NCI-H2196 (cell line): ENCODE measurements at regions not wholly inside any gene's neighbourhood (a gene's known extent, or its start where the extent isn't known, plus 50 kb on each side); places are given as distances from the start of the nearest gene placed in this dataset.
"Not testable (repeated sequence)": the region's sequence is repeated elsewhere in the genome, so short reads cannot be mapped to it uniquely, and the experiment has no call there.

Source experiments
- DNase-seq: peaks from one replicate; lab custom pipeline; 2025; ENCODE audit not compliant: unreplicated experiment; lab: John Stamatoyannopoulos, UW

DNA sequence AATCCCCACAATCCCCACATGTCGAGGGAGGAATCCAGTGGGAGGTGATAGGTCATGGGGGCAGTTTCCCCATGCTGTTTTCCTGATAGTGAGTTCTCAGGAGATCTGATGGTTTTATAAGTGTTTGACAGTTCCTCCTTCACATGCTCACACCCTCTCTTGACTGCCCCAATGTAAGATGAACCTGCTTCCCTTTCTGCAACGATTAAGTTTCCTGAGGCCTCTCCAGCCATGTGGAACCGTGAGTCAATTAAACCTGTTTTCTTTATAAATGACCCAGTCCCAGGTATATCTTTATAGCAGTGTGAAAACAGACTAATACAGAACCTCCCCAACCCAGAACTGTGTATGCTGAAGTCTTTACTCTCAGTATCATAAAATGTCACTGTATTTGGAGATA, 289.5 kb upstream of the MMADHC start:
- no peak for DNase-seq

DNA sequence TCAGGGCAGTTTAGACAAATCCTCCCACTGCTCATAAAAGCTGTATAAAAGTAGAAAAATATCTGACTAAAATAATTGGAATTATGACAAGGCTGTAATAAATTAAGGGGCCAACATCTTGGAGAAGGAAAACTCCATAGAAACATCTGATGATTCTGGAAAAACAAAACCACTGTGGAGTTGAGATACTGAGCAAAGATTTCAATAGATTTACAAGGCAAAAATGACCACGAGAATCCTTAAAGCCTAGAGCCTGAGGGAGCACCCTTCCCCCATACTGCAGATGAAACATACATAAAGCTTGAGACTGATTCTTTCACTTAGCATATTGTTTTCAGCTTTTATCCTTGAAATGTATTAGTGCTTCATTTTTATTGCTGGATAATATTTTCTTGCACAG, 286.4 kb upstream of the MMADHC start:
- no peak for DNase-seq

GRCh38 chr2:149872638-149873150, 285.1 kb upstream of the MMADHC start:
- no peak for DNase-seq

- DNase-seq, result no peak
Observed at GRCh38 chr2:149872041-149872440, 284.5 kb upstream of the MMADHC start.

DNA sequence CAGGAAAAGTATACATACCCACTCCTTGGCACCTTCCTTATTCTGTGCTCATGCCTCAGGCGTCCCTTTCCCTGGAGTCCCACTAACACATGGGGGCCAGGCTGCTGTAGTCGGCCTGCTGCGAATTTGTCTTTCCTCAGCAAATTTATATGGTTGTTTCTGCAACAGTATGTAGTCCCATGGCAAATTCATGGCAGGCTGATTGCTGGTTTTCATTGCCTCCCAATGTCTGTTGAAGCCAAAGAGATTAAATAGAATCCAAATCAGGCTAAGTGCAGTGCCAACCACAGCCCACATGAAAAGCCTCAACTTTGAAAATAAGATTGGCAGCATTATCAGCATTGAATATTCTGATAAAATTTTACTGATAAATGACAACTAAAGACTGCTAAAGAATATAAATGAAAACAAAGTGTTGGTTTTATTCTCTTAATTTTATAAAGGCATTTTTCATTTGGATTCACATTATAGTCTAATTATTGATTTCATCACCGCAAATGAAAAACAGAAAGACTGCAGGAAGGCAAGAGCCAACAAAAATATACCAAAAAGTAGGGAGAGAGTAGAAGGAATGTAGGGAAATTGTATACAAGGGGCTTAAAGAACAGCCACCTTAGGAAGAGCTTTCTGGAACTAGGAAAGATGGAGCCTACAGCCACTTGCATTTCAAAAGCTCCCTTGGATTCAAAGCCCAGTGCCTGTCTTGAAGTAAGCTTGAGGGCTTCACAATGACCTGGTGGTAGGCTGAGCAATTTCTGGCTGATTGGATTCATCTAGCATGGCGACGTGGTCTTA, 283.7 kb upstream of the MMADHC start:
- no peak for DNase-seq

DNA sequence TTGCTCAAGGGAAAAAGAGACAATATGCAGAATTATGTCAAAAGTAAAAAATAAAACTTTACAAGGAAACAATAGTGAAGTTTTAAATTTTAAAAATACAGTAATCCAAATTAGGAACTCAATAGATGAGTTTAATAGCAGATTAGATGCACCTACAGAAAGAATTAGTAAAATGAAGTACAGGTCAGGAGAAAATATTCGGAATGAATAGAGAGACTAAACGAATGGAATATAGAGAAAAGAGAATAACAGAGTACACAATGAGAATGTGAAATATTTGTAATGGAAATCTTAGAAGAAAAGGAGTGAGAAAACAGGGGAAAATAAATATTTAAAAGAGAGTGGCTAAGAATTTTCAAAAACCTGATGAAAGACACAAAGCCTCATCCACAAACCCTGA, 275.7 kb upstream of the MMADHC start:
- DNase-seq, result no peak

DNA sequence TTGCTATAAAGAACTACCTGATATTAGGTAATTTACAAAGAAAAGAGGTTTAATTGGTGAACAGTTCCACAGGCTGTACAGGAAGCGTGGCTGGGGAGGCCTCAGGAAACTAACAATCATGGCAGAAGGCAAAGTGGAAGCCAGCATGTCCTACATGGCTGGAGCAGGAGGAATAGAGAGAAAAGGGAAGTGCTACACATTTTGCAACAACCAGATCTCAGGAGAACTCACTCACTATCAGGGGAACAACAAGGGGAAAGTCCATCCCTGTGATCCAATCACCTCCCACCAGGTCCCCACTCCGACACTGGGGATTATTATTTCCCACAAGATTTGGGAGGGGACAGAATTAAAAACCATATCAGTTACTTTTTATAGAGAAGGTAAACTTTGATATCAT, 273.5 kb upstream of the MMADHC start:
- no peak for DNase-seq

DNA sequence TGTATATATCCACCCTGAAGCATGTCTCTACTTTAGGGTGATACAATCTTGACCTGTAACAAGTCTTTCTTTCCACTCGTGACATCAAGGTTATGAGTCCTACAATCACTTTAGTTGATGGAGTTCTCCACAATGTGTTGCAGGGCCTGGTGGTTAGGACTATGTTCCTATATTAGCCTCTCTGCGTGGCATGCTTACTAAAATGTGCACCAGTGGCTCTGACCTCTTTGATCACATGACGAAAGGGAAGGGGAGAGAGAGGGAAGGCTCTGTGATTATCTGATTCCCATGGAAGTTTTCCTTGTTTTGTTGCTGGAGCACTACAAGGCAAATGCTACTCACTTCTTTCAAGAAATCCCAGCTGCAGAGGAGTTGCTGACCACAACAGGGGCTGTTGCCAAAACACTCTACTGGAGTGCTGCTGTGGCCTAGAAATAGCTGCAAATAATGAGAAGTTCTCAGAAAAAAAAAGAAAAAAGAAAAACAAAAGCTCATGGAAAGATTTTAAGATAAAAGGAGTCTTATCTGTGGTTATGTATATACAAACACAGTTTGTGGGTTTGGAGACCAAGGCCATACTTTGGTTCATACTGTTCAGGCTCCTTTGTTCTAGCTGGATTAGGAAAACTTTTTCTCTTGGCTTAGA, 272.8 kb upstream of the MMADHC start:
- DNase-seq, result no peak

DNA sequence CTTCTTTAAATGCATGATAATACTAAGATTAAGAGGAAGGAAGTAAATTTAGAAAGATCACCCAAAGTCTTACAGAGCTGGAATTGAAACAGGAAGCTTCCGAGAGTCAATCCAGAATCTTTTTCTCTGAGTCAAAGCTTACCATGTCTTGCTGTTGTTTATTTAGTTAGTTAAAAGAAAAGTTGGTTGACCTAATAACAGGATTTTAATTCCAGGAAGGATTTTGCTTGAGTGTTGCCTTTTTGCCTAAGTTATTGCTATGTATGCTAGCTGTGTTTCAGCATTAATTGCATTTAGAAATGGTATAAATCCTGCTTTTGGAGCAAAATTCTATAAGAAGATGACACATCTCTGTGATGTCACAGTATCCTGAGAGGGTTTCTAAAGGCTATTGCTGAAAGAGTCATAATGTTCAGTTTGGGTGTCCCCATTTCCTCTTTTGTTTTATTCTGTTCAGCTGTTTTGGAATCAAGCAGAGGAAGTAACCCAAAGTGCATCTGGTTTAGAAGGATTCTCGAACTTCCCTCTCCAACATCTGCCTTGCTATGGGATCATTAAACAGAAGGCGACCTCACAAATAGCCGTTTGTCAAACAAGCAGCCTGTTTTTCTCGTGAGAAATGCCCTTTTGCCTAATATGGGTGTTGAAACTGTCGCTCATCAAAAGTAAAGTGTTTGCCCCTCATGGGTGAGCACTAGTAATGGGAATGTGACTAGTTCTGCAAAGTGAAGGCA, 271.5 kb upstream of the MMADHC start:
- DNase-seq, result no peak

DNA sequence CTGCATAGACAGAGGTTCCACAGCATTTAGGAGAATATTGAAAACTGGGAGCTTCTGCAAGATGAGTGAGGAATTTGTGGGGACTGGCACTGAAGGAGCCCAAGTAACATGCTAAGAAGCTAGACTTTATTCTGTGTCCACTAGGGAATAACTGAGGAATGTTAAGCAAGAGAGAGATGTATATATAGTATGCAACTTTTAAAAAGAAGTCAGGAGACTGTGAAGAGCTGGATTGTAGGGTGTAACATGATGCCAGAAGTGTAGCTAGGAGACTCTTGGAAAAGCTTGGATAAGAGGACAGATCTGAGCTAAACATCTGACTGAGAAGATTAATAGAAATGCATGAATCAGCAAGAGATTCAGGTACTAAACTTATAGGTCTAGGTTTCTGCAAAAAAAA, 270.6 kb upstream of the MMADHC start:
- DNase-seq, result no peak

DNA sequence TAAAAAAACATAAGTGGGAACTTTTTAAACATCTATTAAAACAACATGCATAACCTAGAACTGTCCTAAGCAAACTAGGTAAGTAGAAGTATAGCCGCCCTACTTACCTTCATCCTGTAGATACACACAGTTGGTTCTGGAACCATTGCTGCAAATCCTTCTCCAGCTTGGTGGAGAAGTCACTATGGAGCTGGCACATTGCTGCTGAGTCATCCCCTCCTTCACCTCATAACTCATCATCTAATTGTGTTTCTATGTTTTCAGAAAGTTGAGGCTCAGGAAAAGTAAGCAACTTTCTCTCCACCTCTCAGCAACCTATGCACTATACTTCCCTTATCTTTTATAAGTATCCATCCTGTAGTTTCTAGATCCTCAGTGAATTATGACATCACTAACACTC, 269.8 kb upstream of the MMADHC start:
- DNase-seq, result no peak

- not testable (repeated sequence) for DNase-seq
Observed at GRCh38 chr2:149855859-149856258, 268.3 kb upstream of the MMADHC start.

DNA sequence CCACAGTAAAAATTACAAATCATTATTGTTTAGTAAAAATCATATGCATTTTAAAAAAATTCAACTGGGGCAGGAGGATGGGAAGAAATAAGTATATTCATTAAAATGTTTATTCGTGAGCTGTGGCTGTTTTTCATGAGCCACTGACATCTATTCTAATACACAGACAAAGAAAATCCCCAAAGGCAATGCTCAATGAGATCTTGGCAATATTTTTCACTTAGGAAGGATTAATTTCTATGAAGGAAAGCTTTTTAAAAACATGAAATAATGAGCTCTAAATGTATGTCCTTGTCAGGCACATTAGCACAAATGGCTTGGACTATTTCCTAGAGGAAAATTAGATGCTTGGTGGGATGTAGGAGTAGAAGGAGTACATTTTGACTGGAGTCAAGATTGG, 262.0 kb upstream of the MMADHC start:
- DNase-seq, result no peak

- DNase-seq, result no peak
Observed at GRCh38 chr2:149849136-149849535, 261.6 kb upstream of the MMADHC start.

DNA sequence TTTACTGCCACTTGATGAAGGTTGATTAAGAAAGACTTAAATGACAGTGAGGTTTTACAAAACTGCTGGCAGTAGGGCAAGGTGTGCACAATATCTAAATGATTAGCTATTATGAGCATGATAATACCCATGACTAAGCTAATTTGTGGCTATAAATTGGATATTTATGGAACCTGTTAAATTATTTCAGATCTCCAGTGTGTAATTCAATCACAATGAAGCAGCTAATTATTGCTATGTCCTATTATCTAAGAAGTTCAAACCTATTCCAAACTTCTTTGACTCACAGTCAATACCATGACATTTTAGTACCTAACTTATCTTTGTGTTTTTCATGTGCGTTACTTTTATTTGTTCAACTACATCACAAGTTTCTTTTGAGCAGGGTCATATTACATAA, 253.8 kb upstream of the MMADHC start:
- no peak for DNase-seq

DNA sequence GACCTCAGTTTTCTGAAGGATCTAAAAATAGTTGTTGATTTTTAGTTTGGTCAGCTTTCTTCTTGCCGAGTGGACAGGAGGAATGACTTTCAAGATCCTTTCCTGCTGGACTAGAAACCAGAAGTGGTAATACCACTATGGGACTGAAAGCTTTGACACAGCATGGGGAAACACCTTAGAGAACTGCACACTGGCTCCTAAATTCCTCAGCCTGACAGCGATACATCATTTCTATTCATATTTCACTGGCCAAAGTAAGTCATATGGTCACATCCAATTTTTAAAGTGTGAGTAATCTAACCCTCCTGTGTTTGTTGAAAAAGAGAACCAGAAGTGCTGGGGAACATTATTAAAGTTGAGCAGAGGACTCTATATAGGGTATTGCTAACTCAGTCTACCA, 244.7 kb upstream of the MMADHC start:
- no peak for DNase-seq

- no peak for DNase-seq
Observed at GRCh38 chr2:149828520-149829210, 241.1 kb upstream of the MMADHC start.

GRCh38 chr2:149827585-149828126, 240.1 kb upstream of the MMADHC start:
- no peak for DNase-seq

- no peak for DNase-seq
Observed at GRCh38 chr2:149826471-149827125, 239.0 kb upstream of the MMADHC start.

GRCh38 chr2:149825473-149825872, 237.9 kb upstream of the MMADHC start:
- DNase-seq, result no peak

- DNase-seq, result no peak
Observed at GRCh38 chr2:149824136-149824535, 236.6 kb upstream of the MMADHC start.
